Mammary epithelial cell (primary cell): ENCODE measurements at regions not wholly inside any gene's neighbourhood (a gene's known extent, or its start where the extent isn't known, plus 50 kb on each side); places are given as distances from the start of the nearest gene placed in this dataset.

Source experiments
- CTCF ChIP-seq, 2 donors: IDR thresholded peaks in 1 of 2; conservative IDR thresholded peaks in 1 of 2; 2 replicates each; pipeline ENCODE4 v1.5.1; 2011 to 2012; ENCODE audit warnings: inconsistent platforms in 2 of 2, low read length in 2 of 2, mild to moderate bottlenecking in 2 of 2, control low read depth in 1 of 2, low read depth in 1 of 2; ENCODE audit not compliant: insufficient read depth in 1 of 2; ENCODE audit errors: extremely low read depth in 1 of 2
- EZH2 ChIP-seq: IDR thresholded peaks from 2 replicates; pipeline ENCODE4 v1.6.1; 2012; ENCODE audit warnings: low read length, inconsistent platforms, borderline replicate concordance

- TF ChIP-seq CTCF (conservative IDR thresholded peaks at IDR 0.05 in 1 of 2, IDR thresholded peaks at IDR 0.05 in 1 of 2; ENCODE audit: extremely low read depth in 1 of 2, insufficient read depth in 1 of 2, low read depth in 1 of 2, low read length in 2 of 2): no peak
- no peak for TF ChIP-seq EZH2
Measured at GRCh38 chr3:117130222-117130621, 420.6 kb downstream of the TUSC7 start.
